SK-N-MC (cell line): ENCODE measurements at regions not wholly inside any gene's neighbourhood (a gene's known extent, or its start where the extent isn't known, plus 50 kb on each side); places are given as distances from the start of the nearest gene placed in this dataset.
"Not testable (repeated sequence)": the region's sequence is repeated elsewhere in the genome, so short reads cannot be mapped to it uniquely, and the experiment has no call there.

Experiments
- DNase-seq: peaks from one replicate; pipeline ENCODE4 v3.0.0-alpha.2; 2011; ENCODE audit warnings: low read depth, low spot score
- H3K27ac ChIP-seq: fragments of 200-600 bp; sonication (generic); 2 replicates; pipeline ENCODE4 v1.5.1; 2016; ENCODE audit warnings: mixed run types
- H3K36me3 ChIP-seq: fragments of 200-600 bp; sonication (generic); 2 replicates; pipeline ENCODE4 v1.6.1; 2017; ENCODE audit warnings: antibody characterized with exemption, low read length, mixed read lengths; ENCODE audit not compliant: insufficient read depth
- H3K4me3 ChIP-seq: fragments of 200-600 bp; sonication (generic); 2 replicates; pipeline ENCODE4 v1.5.1; 2016
- H3K9ac ChIP-seq: fragments of 200-600 bp; sonication (generic); 2 replicates; pipeline ENCODE4 v1.8.0; 2017; ENCODE audit warnings: mixed run types, mixed read lengths; ENCODE audit not compliant: insufficient read length
- H3K9me3 ChIP-seq: fragments of 200-600 bp; sonication (generic); 2 replicates; pipeline ENCODE4 v1.6.1; 2017; ENCODE audit warnings: low read depth, mild to moderate bottlenecking, antibody characterized with exemption, low read length, moderate library complexity, mixed read lengths
- EZH2 ChIP-seq: fragments of 200-600 bp; sonication (generic); IDR thresholded peaks from one replicate; pipeline ENCODE4 v1.6.1; 2017; ENCODE audit warnings: antibody characterized with exemption
- FOXP2 ChIP-seq: optimal IDR thresholded peaks from 2 replicates; pipeline ENCODE3; 2011; ENCODE audit warnings: mild to moderate bottlenecking, moderate library complexity; ENCODE audit not compliant: insufficient read depth; ENCODE audit errors: extremely low read length, control extremely low read depth
- POLR2AphosphoS5 ChIP-seq: IDR thresholded peaks from 2 replicates; pipeline ENCODE4 v1.6.1; 2012; ENCODE audit warnings: mild to moderate bottlenecking, low read depth, low read length, borderline replicate concordance

- Histone ChIP-seq H3K9me3 (no peaks in the 10 kb centered on the region), H3K9ac (no peak overlapping the region), H3K36me3 (no peaks in the 10 kb centered on the region), H3K4me3 (peak overlapping the region; percentile 25; the same call in 1 of the 2 replicates), H3K27ac (no peak overlapping the region)
- no peak for DNase-seq
- TF ChIP-seq EZH2, result no peak
- TF ChIP-seq POLR2AphosphoS5, result no peak
These were observed 1403.0 kb upstream of the C9orf72 start for GRCh38 chr9:28976250-28976649.

GRCh38 chr9:28976684-28977083, 1403.4 kb upstream of the C9orf72 start:
- peak; percentile 62 for DNase-seq
- peak; percentile 23; the same call in 1 of the 2 replicates for TF ChIP-seq POLR2AphosphoS5
- TF ChIP-seq FOXP2, result no peak
- Histone ChIP-seq H3K9me3 (no peaks in the 10 kb centered on the region), H3K9ac (no peak overlapping the region), H3K36me3 (no peaks in the 10 kb centered on the region), H3K27ac (no peak overlapping the region), H3K4me3 (peak overlapping the region; percentile 25; the same call in 1 of the 2 replicates)

- no peak for TF ChIP-seq FOXP2
- TF ChIP-seq EZH2, result no peak
- TF ChIP-seq POLR2AphosphoS5, result no peak
- DNase-seq, result no peak
- no peak overlapping the region for H3K27ac ChIP-seq
- H3K9me3 ChIP-seq, result no peaks in the 10 kb centered on the region
- H3K36me3 ChIP-seq, result no peaks in the 10 kb centered on the region
- H3K9ac ChIP-seq, result no peak overlapping the region
- no peak overlapping the region for H3K4me3 ChIP-seq
These were observed 1407.8 kb upstream of the C9orf72 start for GRCh38 chr9:28981129-28981528.

DNA sequence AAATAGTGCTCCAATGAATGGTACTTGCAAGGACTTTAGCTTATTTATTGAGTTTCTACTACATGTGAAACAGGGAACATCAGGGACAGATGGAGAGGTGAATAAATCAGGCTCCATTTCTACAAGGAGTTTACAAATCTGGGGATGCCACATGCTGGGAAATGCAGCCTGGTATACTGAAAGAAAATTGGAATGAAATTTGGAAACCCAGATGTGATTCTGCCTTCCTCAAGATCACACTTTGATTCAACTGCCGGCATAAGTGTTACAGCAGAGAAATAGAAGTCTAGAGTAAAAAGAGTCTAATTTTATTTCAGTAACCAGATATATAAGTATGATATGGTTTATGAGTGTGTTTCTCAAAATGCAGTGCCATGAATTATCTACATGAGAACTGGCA, 1408.4 kb upstream of the C9orf72 start:
- Histone ChIP-seq H3K36me3 (no peaks in the 10 kb centered on the region), H3K27ac (no peak overlapping the region), H3K9ac (no peak overlapping the region), H3K9me3 (no peaks in the 10 kb centered on the region), H3K4me3 (no peak overlapping the region)
- TF ChIP-seq POLR2AphosphoS5, result no peak
- no peak for TF ChIP-seq FOXP2
- TF ChIP-seq EZH2, result no peak
- DNase-seq, result no peak

DNA sequence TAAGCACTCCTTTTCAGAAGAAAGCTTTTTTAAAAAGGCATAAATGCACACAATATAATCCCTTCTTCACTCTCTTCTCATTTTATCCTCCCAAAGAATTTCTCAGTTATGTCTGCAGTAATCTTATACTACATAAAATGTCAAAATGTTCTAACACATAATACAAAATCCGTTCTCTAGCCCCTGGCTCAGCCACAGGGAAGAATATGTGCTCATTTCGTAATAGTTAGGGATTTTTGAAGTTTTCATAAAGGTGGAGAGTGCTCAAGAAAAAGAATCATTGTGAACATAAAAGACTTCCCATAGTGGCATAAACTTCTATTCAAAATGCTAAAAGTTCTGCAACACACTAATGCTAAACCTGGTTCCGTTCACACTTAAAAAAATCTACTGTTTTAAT, 1410.7 kb upstream of the C9orf72 start:
- TF ChIP-seq FOXP2 (no peak), EZH2 (no peak), POLR2AphosphoS5 (no peak)
- no peak for DNase-seq
- no peak overlapping the region for H3K9ac ChIP-seq
- no peak overlapping the region for H3K4me3 ChIP-seq
- H3K9me3 ChIP-seq, result no peaks in the 10 kb centered on the region
- H3K27ac ChIP-seq, result no peak overlapping the region
- no peaks in the 10 kb centered on the region for H3K36me3 ChIP-seq

DNA sequence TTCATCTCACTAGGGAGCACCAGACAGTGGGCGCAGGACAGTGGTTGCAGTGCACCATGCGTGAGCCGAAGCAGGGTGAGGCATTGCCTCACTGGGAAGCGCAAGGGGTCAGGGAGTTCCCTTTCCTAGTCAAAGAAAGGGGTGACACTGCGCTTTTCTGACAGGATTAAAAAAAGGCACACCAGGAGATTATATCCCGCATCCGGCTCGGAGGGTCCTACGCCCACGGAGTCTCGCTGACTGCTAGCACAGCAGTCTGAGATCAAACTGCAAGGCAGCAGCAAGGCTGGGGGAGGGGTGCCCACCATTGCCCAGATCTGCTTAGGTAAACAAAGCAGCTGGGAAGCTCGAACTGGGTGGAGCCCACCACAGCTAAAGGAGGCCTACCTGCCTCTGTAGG, 1416.7 kb upstream of the C9orf72 start:
- not testable (repeated sequence) for H3K4me3 ChIP-seq, H3K9me3 ChIP-seq, H3K9ac ChIP-seq, H3K36me3 ChIP-seq, DNase-seq, H3K27ac ChIP-seq

- Histone ChIP-seq H3K36me3 (no peaks in the 10 kb centered on the region), H3K4me3 (no peak overlapping the region), H3K9me3 (no peaks in the 10 kb centered on the region), H3K27ac (no peak overlapping the region), H3K9ac (no peak overlapping the region)
- DNase-seq, result no peak
- TF ChIP-seq POLR2AphosphoS5 (no peak), EZH2 (no peak), FOXP2 (no peak)
These were observed 1425.8 kb upstream of the C9orf72 start for GRCh38 chr9:28999057-28999456.

- Histone ChIP-seq H3K9me3 (no peaks in the 10 kb centered on the region), H3K36me3 (no peaks in the 10 kb centered on the region), H3K4me3 (no peak overlapping the region), H3K27ac (no peak overlapping the region), H3K9ac (no peak overlapping the region)
- TF ChIP-seq FOXP2, result no peak
- TF ChIP-seq POLR2AphosphoS5, result no peak
- no peak for TF ChIP-seq EZH2
- no peak for DNase-seq
These were observed 1426.5 kb upstream of the C9orf72 start for GRCh38 chr9:28999806-29000205.

- DNase-seq, result no peak
- TF ChIP-seq EZH2 (no peak), FOXP2 (no peak), POLR2AphosphoS5 (no peak)
- Histone ChIP-seq H3K27ac (no peak overlapping the region), H3K9ac (no peak overlapping the region), H3K36me3 (no peaks in the 10 kb centered on the region), H3K9me3 (no peaks in the 10 kb centered on the region), H3K4me3 (no peak overlapping the region)
These were observed 1427.7 kb upstream of the C9orf72 start for GRCh38 chr9:29001006-29001405.
